GM13976 (cell line): ENCODE measurements at regions not wholly inside any gene's neighbourhood (a gene's known extent, or its start where the extent isn't known, plus 50 kb on each side); places are given as distances from the start of the nearest gene placed in this dataset.

Experiments used
- DNase-seq: peaks from one replicate; pipeline ENCODE4 v3.0.0; 2012; ENCODE audit warnings: low spot score
- CTCF ChIP-seq: IDR thresholded peaks from 2 replicates; pipeline ENCODE4 v1.5.1; 2012; ENCODE audit warnings: borderline replicate concordance, mild to moderate bottlenecking; ENCODE audit not compliant: insufficient read depth; ENCODE audit errors: extremely low read depth, missing control alignments, control extremely low read depth
- in situ Hi-C: fragments of 300-500 bp; cut with MboI; formaldehyde crosslinking; loops from one replicate; pipeline ENCODE4 v1.12.0; 2022; ENCODE audit warnings: low sequenced_read_pairs, mixed read lengths, inconsistent platforms; ENCODE audit not compliant: unreplicated experiment

GRCh38 chr14:87868920-87869319 lies 124.1 kb downstream of the GALC start:
- DNase-seq = no peak
- in situ Hi-C loops = no loop called here

GRCh38 chr14:87866116-87866515 lies 126.9 kb downstream of the GALC start:
- no peak for DNase-seq
- in situ Hi-C loops = no loop called here
- no peak for TF ChIP-seq CTCF

More at GRCh38 chr14:87868920-87869319, 124.1 kb downstream of the GALC start:
- TF ChIP-seq CTCF = no peak

GRCh38 chr14:87864356-87865270 lies 128.4 kb downstream of the GALC start:
- in situ Hi-C loops = no loop called here
- DNase-seq = no peak
- TF ChIP-seq CTCF = no peak

- DNase-seq = no peak
- no peak for TF ChIP-seq CTCF
- in situ Hi-C loops = no loop called here
These were observed 129.9 kb downstream of the GALC start for GRCh38 chr14:87863047-87863446.

GRCh38 chr14:87852107-87852506 lies 140.9 kb downstream of the GALC start:
- no peak for DNase-seq
- no peak for TF ChIP-seq CTCF
- in situ Hi-C loops = no loop called here

GRCh38 chr14:87851190-87851589 lies 141.8 kb downstream of the GALC start:
- no peak for TF ChIP-seq CTCF
- in situ Hi-C loops = no loop called here
- DNase-seq = no peak

GRCh38 chr14:87847216-87847755 lies 145.7 kb downstream of the GALC start:
- TF ChIP-seq CTCF = no peak
- no peak for DNase-seq
- in situ Hi-C loops = no loop called here
